Sigmoid colon (tissue), 4 donors: ENCODE measurements at regions not wholly inside any gene's neighbourhood (a gene's known extent, or its start where the extent isn't known, plus 50 kb on each side); places are given as distances from the start of the nearest gene placed in this dataset.

Experiments
- POLR2AphosphoS5 ChIP-seq, 4 donors: sonication (generic); formaldehyde crosslinking; IDR thresholded peaks; one replicate each; pipeline ENCODE4 v1.6.1; 2017; ENCODE audit warnings: antibody characterized with exemption in 4 of 4
- TF ChIP-seq, protein P1 (sequence below), 4 experiments: fragments of 450-650 bp in 3 of 4; fragments of 200-600 bp in 1 of 4; IDR thresholded peaks; one replicate each; pipeline ENCODE4 v1.5.1; 2016 to 2019; ENCODE audit warnings: antibody characterized with exemption in 4 of 4, mild to moderate bottlenecking in 3 of 4, moderate library complexity in 2 of 4

- no peak for TF ChIP-seq POLR2AphosphoS5 (IDR thresholded peaks at IDR 0.05)
- TF ChIP-seq, protein P1, sequence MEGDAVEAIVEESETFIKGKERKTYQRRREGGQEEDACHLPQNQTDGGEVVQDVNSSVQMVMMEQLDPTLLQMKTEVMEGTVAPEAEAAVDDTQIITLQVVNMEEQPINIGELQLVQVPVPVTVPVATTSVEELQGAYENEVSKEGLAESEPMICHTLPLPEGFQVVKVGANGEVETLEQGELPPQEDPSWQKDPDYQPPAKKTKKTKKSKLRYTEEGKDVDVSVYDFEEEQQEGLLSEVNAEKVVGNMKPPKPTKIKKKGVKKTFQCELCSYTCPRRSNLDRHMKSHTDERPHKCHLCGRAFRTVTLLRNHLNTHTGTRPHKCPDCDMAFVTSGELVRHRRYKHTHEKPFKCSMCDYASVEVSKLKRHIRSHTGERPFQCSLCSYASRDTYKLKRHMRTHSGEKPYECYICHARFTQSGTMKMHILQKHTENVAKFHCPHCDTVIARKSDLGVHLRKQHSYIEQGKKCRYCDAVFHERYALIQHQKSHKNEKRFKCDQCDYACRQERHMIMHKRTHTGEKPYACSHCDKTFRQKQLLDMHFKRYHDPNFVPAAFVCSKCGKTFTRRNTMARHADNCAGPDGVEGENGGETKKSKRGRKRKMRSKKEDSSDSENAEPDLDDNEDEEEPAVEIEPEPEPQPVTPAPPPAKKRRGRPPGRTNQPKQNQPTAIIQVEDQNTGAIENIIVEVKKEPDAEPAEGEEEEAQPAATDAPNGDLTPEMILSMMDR (IDR thresholded peaks at IDR 0.05): no peak
Observed at GRCh38 chr6:142676027-142676443, 268.9 kb downstream of the HIVEP2 start.
